ENCODE measurements at regions not wholly inside any gene's neighbourhood (a gene's known extent, or its start where the extent isn't known, plus 50 kb on each side); places are given as distances from the start of the nearest gene placed in this dataset.

GRCh38 chr13:73673931-73674330 lies 460.3 kb downstream of the KLF12 start:
- TF ChIP-seq POLR2AphosphoS5 (IDR thresholded peaks at IDR 0.05; ENCODE audit: borderline replicate concordance, low read depth, low read length): no peak
- TF ChIP-seq EZH2 (IDR thresholded peaks at IDR 0.05): no peak

All from SK-N-MC (cell line).